GM23248 (cell line): ENCODE measurements at regions not wholly inside any gene's neighbourhood (a gene's known extent, or its start where the extent isn't known, plus 50 kb on each side); places are given as distances from the start of the nearest gene placed in this dataset.

ENCODE experiments used
- EZH2 ChIP-seq: fragments of 200-600 bp; sonication (generic); IDR thresholded peaks from 2 replicates; pipeline ENCODE4 v1.6.1; 2018; ENCODE audit warnings: antibody characterized with exemption, mild to moderate bottlenecking; ENCODE audit not compliant: insufficient read depth, poor library complexity, severe bottlenecking
- EZH2phosphoT487 ChIP-seq: fragments of 200-600 bp; sonication (generic); IDR thresholded peaks from 2 replicates; pipeline ENCODE4 v1.6.1; 2018; ENCODE audit warnings: antibody characterized with exemption, moderate library complexity, mild to moderate bottlenecking, low read depth; ENCODE audit not compliant: insufficient read depth

GRCh38 chr4:180652533-180652932 is 1590.7 kb upstream of the TENM3 start:
- TF ChIP-seq EZH2 (no peak), EZH2phosphoT487 (no peak)
